H9 (cell line): ENCODE measurements at regions not wholly inside any gene's neighbourhood (a gene's known extent, or its start where the extent isn't known, plus 50 kb on each side); places are given as distances from the start of the nearest gene placed in this dataset.

Source experiments
- DNase-seq: peaks from one replicate; pipeline ENCODE4 v3.0.0-alpha.2; 2017
- H2AFZ ChIP-seq: one replicate; pipeline ENCODE4 v1.6.1; 2013; ENCODE audit warnings: mild to moderate bottlenecking, low read length, control low read depth, moderate library complexity
- H2AK5ac ChIP-seq: 2 replicates; pipeline ENCODE4 v1.6.1; 2013; ENCODE audit warnings: low read length, control low read depth, mixed read lengths; ENCODE audit not compliant: insufficient read length
- H2BK120ac ChIP-seq: one replicate; pipeline ENCODE4 v1.6.1; 2013; ENCODE audit warnings: low read depth, mild to moderate bottlenecking, low read length, control low read depth, inconsistent platforms; ENCODE audit not compliant: poor library complexity, severe bottlenecking
- H2BK12ac ChIP-seq: 2 replicates; pipeline ENCODE4 v1.6.1; 2013; ENCODE audit warnings: low read length, control low read depth, mixed read lengths, low read depth; ENCODE audit not compliant: insufficient read length
- H2BK15ac ChIP-seq: 2 replicates; pipeline ENCODE4 v1.6.1; 2013; ENCODE audit warnings: low read depth, low read length, control low read depth
- H2BK20ac ChIP-seq: one replicate; pipeline ENCODE4 v1.6.1; 2013; ENCODE audit warnings: low read depth, mild to moderate bottlenecking, low read length, control low read depth, inconsistent platforms; ENCODE audit not compliant: poor library complexity, severe bottlenecking
- H2BK5ac ChIP-seq: 2 replicates; pipeline ENCODE4 v1.6.1; 2013; ENCODE audit warnings: low read length, control low read depth, mixed read lengths; ENCODE audit not compliant: insufficient read length
- H3K14ac ChIP-seq: 2 replicates; pipeline ENCODE4 v1.6.1; 2013; ENCODE audit warnings: low read length, control low read depth; ENCODE audit not compliant: insufficient read depth
- H3K18ac ChIP-seq: 2 replicates; pipeline ENCODE4 v1.6.1; 2013; ENCODE audit warnings: low read depth, mild to moderate bottlenecking, mixed read lengths, low read length, control low read depth; ENCODE audit not compliant: insufficient read length
- H3K23ac ChIP-seq: 2 replicates; pipeline ENCODE4 v1.6.1; 2013; ENCODE audit warnings: low read length, control low read depth, mixed read lengths, low read depth; ENCODE audit not compliant: insufficient read length
- H3K23me2 ChIP-seq: 2 replicates; pipeline ENCODE4 v1.6.1; 2013; ENCODE audit warnings: low read depth, mild to moderate bottlenecking, mixed read lengths, low read length, control low read depth; ENCODE audit not compliant: insufficient read length, poor library complexity, severe bottlenecking
- H3K27ac ChIP-seq: 2 replicates; pipeline ENCODE4 v1.5.1; 2013; ENCODE audit warnings: low read length, control low read depth, mixed read lengths, low read depth; ENCODE audit not compliant: insufficient read length
- H3K27me3 ChIP-seq: 2 replicates; pipeline ENCODE4 v1.6.1; 2013; ENCODE audit warnings: low read length, control low read depth, inconsistent platforms; ENCODE audit not compliant: insufficient read depth
- H3K4ac ChIP-seq: 2 replicates; pipeline ENCODE4 v1.6.1; 2013; ENCODE audit warnings: low read depth, mild to moderate bottlenecking, control low read depth, inconsistent platforms, low read length, moderate library complexity
- H3K4me1 ChIP-seq: 2 replicates; pipeline ENCODE4 v1.6.1; 2013; ENCODE audit warnings: low read length, control low read depth, inconsistent platforms; ENCODE audit not compliant: insufficient read depth
- H3K4me2 ChIP-seq: 2 replicates; pipeline ENCODE4 v1.6.1; 2013; ENCODE audit warnings: low read length, control low read depth, mixed read lengths; ENCODE audit not compliant: insufficient read length, insufficient read depth
- H3K56ac ChIP-seq: 2 replicates; pipeline ENCODE4 v1.6.1; 2013; ENCODE audit warnings: low read depth, mild to moderate bottlenecking, mixed read lengths, low read length, control low read depth; ENCODE audit not compliant: insufficient read length
- H3K79me1 ChIP-seq: 2 replicates; pipeline ENCODE4 v1.6.1; 2013; ENCODE audit warnings: low read depth, mild to moderate bottlenecking, moderate library complexity, low read length, control low read depth, inconsistent platforms; ENCODE audit not compliant: insufficient read depth, poor library complexity, severe bottlenecking
- H3K79me2 ChIP-seq: 2 replicates; pipeline ENCODE4 v1.6.1; 2013; ENCODE audit warnings: low read length, control low read depth, inconsistent platforms; ENCODE audit not compliant: insufficient read depth
- H3K9ac ChIP-seq: 2 replicates; pipeline ENCODE4 v1.6.1; 2013; ENCODE audit warnings: low read length, control low read depth, mixed read lengths; ENCODE audit not compliant: insufficient read length; ENCODE audit errors: extremely low read depth
- H3K9me3 ChIP-seq: one replicate; pipeline ENCODE4 v1.6.1; 2013; ENCODE audit warnings: low read depth, low read length, inconsistent platforms; ENCODE audit not compliant: control insufficient read depth
- H3T11ph ChIP-seq: one replicate; pipeline ENCODE4 v1.6.1; 2013; ENCODE audit warnings: mild to moderate bottlenecking, low read length, control low read depth, inconsistent platforms
- H4K20me1 ChIP-seq: one replicate; pipeline ENCODE4 v1.6.1; 2013; ENCODE audit not compliant: control insufficient read depth, insufficient read length, insufficient read depth
- H4K5ac ChIP-seq: 2 replicates; pipeline ENCODE4 v1.6.1; 2013; ENCODE audit warnings: low read depth, mild to moderate bottlenecking, mixed read lengths, low read length, control low read depth; ENCODE audit not compliant: insufficient read length
- H4K8ac ChIP-seq: replicated peaks from 2 replicates; pipeline ENCODE4 v1.6.1; 2013; ENCODE audit warnings: low read length, control low read depth, mixed read lengths, low read depth; ENCODE audit not compliant: insufficient read length
- H4K91ac ChIP-seq: 2 replicates; pipeline ENCODE4 v1.6.1; 2013; ENCODE audit warnings: low read depth, mild to moderate bottlenecking, moderate library complexity, mixed read lengths, low read length, control low read depth; ENCODE audit not compliant: insufficient read length
- H3K27ac Mint-ChIP-seq, 3 experiments: 2 replicates in 2 of 3; 3 replicates in 1 of 3; pipeline ENCODE4 v1.8.0; 2020 to 2021; ENCODE audit warnings: mixed read lengths in 3 of 3, mild to moderate bottlenecking in 1 of 3, moderate library complexity in 1 of 3
- H3K27me3 Mint-ChIP-seq: 2 replicates; pipeline ENCODE4 v1.8.0; 2021; ENCODE audit warnings: low read depth, mild to moderate bottlenecking, moderate library complexity, mixed read lengths
- H3K36me3 Mint-ChIP-seq, 3 experiments: 2 replicates in 2 of 3; 3 replicates in 1 of 3; pipeline ENCODE4 v1.8.0; 2020 to 2021; ENCODE audit warnings: low read depth in 3 of 3, mixed read lengths in 3 of 3; ENCODE audit not compliant: insufficient read depth in 1 of 3
- H3K4me1 Mint-ChIP-seq, 2 experiments: 2 replicates each; pipeline ENCODE4 v1.8.0; 2020; ENCODE audit warnings: mixed read lengths in 2 of 2
- H3K4me3 Mint-ChIP-seq, 2 experiments: 2 replicates in 1 of 2; 3 replicates in 1 of 2; pipeline ENCODE4 v1.8.0; 2020 to 2021; ENCODE audit warnings: mild to moderate bottlenecking in 2 of 2, mixed read lengths in 2 of 2, moderate library complexity in 1 of 2
- H3K9me3 Mint-ChIP-seq, 2 experiments: 2 replicates in 1 of 2; 3 replicates in 1 of 2; pipeline ENCODE4 v1.8.0; 2020; ENCODE audit warnings: mild to moderate bottlenecking in 2 of 2, mixed read lengths in 2 of 2, moderate library complexity in 1 of 2
- WGBS: extraction: QIAGEN DNeasy Blood & Tissue Kit; methylation state at CpG from one replicate; pipeline ENCODE4 v1.1.7; 2013; ENCODE audit warnings: missing lambda C conversion rate, low lambda C conversion rate, mixed read lengths; ENCODE audit not compliant: insufficient read length; ENCODE audit errors: extremely low coverage; 5-methylcytosine and 5-hydroxymethylcytosine counted together
- TF ChIP-seq, protein P1 (sequence below): fragments of 200-600 bp; sonication (generic); conservative IDR thresholded peaks from 3 replicates; pipeline ENCODE4 v1.8.0; 2021; ENCODE audit warnings: antibody characterized with exemption, mild to moderate bottlenecking

DNA sequence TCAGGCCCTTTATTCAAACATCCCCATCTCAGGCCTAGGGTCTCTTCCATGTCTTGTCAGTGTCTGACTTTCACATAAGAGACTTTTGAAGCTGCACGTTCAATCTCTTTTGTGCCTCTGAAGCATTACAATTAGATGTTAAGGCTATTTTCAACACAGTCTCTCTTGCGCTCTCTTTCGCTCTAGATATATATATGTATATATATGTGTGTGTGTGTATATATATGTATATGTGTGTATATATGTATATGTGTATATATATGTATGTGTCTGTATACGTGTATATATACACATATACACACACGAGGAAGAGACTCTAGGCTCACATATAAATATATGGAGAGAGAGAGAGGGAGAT is 162.5 kb upstream of the RNPC3 start:
- WGBS: no CpG with 5 or more reads among the region's 5 CpGs
- Histone ChIP-seq H3K56ac (no peak overlapping the region), H3T11ph (no peak overlapping the region), H2BK15ac (no peak overlapping the region), H3K9ac (no peak overlapping the region), H3K4me2 (no peak overlapping the region), H2BK12ac (no peak overlapping the region), H2AK5ac (no peak overlapping the region), H3K79me2 (no peaks in the 10 kb centered on the region), H3K4me1 (no peaks in the 10 kb centered on the region), H3K4ac (no peak overlapping the region), H3K9me3 (no peaks in the 10 kb centered on the region), H3K14ac (no peak overlapping the region), H2BK5ac (no peak overlapping the region), H4K5ac (no peak overlapping the region), H3K27ac (no peak overlapping the region), H3K18ac (no peak overlapping the region), H2BK20ac (no peak overlapping the region), H3K23ac (no peak overlapping the region), H3K23me2 (no peaks in the 10 kb centered on the region), H2AFZ (no peak overlapping the region), H3K27me3 (no peaks in the 10 kb centered on the region), H4K8ac (no peak overlapping the region), H4K91ac (no peak overlapping the region), H3K79me1 (no peaks in the 10 kb centered on the region), H4K20me1 (no peaks in the 10 kb centered on the region), H2BK120ac (no peak overlapping the region)
- TF ChIP-seq, protein P1, sequence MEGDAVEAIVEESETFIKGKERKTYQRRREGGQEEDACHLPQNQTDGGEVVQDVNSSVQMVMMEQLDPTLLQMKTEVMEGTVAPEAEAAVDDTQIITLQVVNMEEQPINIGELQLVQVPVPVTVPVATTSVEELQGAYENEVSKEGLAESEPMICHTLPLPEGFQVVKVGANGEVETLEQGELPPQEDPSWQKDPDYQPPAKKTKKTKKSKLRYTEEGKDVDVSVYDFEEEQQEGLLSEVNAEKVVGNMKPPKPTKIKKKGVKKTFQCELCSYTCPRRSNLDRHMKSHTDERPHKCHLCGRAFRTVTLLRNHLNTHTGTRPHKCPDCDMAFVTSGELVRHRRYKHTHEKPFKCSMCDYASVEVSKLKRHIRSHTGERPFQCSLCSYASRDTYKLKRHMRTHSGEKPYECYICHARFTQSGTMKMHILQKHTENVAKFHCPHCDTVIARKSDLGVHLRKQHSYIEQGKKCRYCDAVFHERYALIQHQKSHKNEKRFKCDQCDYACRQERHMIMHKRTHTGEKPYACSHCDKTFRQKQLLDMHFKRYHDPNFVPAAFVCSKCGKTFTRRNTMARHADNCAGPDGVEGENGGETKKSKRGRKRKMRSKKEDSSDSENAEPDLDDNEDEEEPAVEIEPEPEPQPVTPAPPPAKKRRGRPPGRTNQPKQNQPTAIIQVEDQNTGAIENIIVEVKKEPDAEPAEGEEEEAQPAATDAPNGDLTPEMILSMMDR: no peak
- H3K27ac Mint-ChIP-seq: no peak overlapping the region
- no peaks in the 10 kb centered on the region for H3K4me1 Mint-ChIP-seq
- no peak overlapping the region for H3K4me3 Mint-ChIP-seq
- DNase-seq: no peak
- no peaks in the 10 kb centered on the region for H3K36me3 Mint-ChIP-seq
- H3K27me3 Mint-ChIP-seq: no peaks in the 10 kb centered on the region
- no peaks in the 10 kb centered on the region for H3K9me3 Mint-ChIP-seq
